Astrocyte (in vitro differentiated cells and primary cell): ENCODE measurements at regions not wholly inside any gene's neighbourhood (a gene's known extent, or its start where the extent isn't known, plus 50 kb on each side); places are given as distances from the start of the nearest gene placed in this dataset.

Experiments
- DNase-seq: peaks from one replicate; pipeline ENCODE4 v3.0.0-alpha.2; 2010; ENCODE audit warnings: low read depth
- FAIRE-seq: peaks from 2 replicates; lab custom pipeline; 2011; peaks lifted over from hg19 to GRCh38; lab: Jason Lieb, UNC
- H2AFZ ChIP-seq: 2 replicates; pipeline ENCODE4 v1.6.0; 2012; ENCODE audit warnings: low read depth, low read length, inconsistent platforms
- H3K27ac ChIP-seq: 2 replicates; pipeline ENCODE4 v1.5.1; 2011; ENCODE audit warnings: low read depth, low read length, inconsistent platforms
- H3K27me3 ChIP-seq: 2 replicates; pipeline ENCODE4 v1.6.0; 2011; ENCODE audit warnings: low read length, inconsistent platforms; ENCODE audit not compliant: insufficient read depth
- H3K36me3 ChIP-seq: 2 replicates; pipeline ENCODE4 v1.5.1; 2011; ENCODE audit warnings: low read length, inconsistent platforms; ENCODE audit not compliant: insufficient read depth
- H3K4me1 ChIP-seq: 2 replicates; pipeline ENCODE4 v1.5.1; 2011; ENCODE audit warnings: low read length, inconsistent platforms; ENCODE audit not compliant: insufficient read depth
- H3K4me2 ChIP-seq: 2 replicates; pipeline ENCODE4 v1.6.0; 2012; ENCODE audit warnings: low read length, inconsistent platforms
- H3K4me3 ChIP-seq: 2 replicates; pipeline ENCODE4 v1.5.1; 2011; ENCODE audit warnings: low read depth, mild to moderate bottlenecking, low read length, inconsistent platforms; ENCODE audit not compliant: insufficient read depth
- H3K79me2 ChIP-seq: 2 replicates; pipeline ENCODE4 v1.6.0; 2012; ENCODE audit warnings: mild to moderate bottlenecking, low read length, inconsistent platforms; ENCODE audit not compliant: insufficient read depth
- H3K9ac ChIP-seq: 2 replicates; pipeline ENCODE4 v1.6.0; 2012; ENCODE audit warnings: mild to moderate bottlenecking, low read length, inconsistent platforms
- H3K9me3 ChIP-seq: 2 replicates; pipeline ENCODE4 v1.5.1; 2012; ENCODE audit warnings: low read depth, mild to moderate bottlenecking, low read length, inconsistent platforms; ENCODE audit not compliant: insufficient read depth
- H4K20me1 ChIP-seq: 2 replicates; pipeline ENCODE4 v1.6.0; 2012; ENCODE audit warnings: low read length, inconsistent platforms; ENCODE audit not compliant: insufficient read depth
- H3K27ac Mint-ChIP-seq: one replicate; pipeline ENCODE4 v1.8.0; 2021; ENCODE audit warnings: mild to moderate bottlenecking, mixed read lengths; ENCODE audit not compliant: unreplicated experiment
- H3K27me3 Mint-ChIP-seq: one replicate; pipeline ENCODE4 v1.8.0; 2021; ENCODE audit warnings: low read depth, mixed read lengths; ENCODE audit not compliant: unreplicated experiment
- H3K36me3 Mint-ChIP-seq: one replicate; pipeline ENCODE4 v1.8.0; 2021; ENCODE audit warnings: low read depth, mixed read lengths; ENCODE audit not compliant: unreplicated experiment
- H3K4me1 Mint-ChIP-seq: one replicate; pipeline ENCODE4 v1.8.0; 2021; ENCODE audit warnings: low read depth, mixed read lengths; ENCODE audit not compliant: unreplicated experiment
- H3K4me3 Mint-ChIP-seq: one replicate; pipeline ENCODE4 v1.8.0; 2021; ENCODE audit warnings: mild to moderate bottlenecking, moderate library complexity, mixed read lengths; ENCODE audit not compliant: unreplicated experiment
- H3K9me3 Mint-ChIP-seq: one replicate; pipeline ENCODE4 v1.8.0; 2021; ENCODE audit warnings: mild to moderate bottlenecking, mixed read lengths; ENCODE audit not compliant: unreplicated experiment
- EZH2 ChIP-seq: IDR thresholded peaks from 2 replicates; pipeline ENCODE4 v1.6.1; 2012; ENCODE audit warnings: mild to moderate bottlenecking, low read length, inconsistent platforms; ENCODE audit not compliant: insufficient read depth
- TF ChIP-seq, protein P1 (sequence below): IDR thresholded peaks from 2 replicates; pipeline ENCODE4 v1.5.1; 2011; ENCODE audit warnings: low read depth, mild to moderate bottlenecking, inconsistent platforms, low read length, moderate library complexity; ENCODE audit not compliant: insufficient read depth

DNA sequence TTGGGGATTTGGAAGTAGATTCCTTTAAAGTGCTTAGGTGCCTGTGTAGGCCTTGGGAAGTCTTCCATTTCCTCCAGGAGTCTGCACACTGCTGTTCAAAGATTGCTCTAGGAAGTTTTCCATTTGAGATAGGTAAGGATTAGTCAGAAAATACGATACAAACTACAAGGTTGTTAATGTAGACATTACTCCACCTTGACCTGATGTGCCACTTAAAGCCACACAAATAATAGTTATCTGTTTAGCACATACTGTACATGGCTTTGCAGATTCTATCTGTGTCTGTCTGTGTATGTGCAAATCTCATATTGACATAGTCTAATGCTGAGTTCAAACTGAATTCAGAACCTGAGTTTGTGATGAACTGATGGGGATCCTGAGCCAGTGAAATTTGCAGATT lies 118.4 kb downstream of the RHOU start:
- no peak overlapping the region for H3K9ac ChIP-seq
- no peak for DNase-seq
- H3K9me3 ChIP-seq: peaks cover 5% of the 10 kb centered on the region
- no peaks in the 10 kb centered on the region for H3K4me1 ChIP-seq
- peak; percentile 52 for FAIRE-seq
- Mint-ChIP-seq H3K27me3 (no peaks in the 10 kb centered on the region), H3K4me3 (no peak overlapping the region), H3K9me3 (peaks cover 10% of the 10 kb centered on the region), H3K27ac (no peak overlapping the region), H3K36me3 (peaks cover 1% of the 10 kb centered on the region), H3K4me1 (peaks cover 1% of the 10 kb centered on the region)
- no peaks in the 10 kb centered on the region for H3K36me3 ChIP-seq
- TF ChIP-seq, protein P1, sequence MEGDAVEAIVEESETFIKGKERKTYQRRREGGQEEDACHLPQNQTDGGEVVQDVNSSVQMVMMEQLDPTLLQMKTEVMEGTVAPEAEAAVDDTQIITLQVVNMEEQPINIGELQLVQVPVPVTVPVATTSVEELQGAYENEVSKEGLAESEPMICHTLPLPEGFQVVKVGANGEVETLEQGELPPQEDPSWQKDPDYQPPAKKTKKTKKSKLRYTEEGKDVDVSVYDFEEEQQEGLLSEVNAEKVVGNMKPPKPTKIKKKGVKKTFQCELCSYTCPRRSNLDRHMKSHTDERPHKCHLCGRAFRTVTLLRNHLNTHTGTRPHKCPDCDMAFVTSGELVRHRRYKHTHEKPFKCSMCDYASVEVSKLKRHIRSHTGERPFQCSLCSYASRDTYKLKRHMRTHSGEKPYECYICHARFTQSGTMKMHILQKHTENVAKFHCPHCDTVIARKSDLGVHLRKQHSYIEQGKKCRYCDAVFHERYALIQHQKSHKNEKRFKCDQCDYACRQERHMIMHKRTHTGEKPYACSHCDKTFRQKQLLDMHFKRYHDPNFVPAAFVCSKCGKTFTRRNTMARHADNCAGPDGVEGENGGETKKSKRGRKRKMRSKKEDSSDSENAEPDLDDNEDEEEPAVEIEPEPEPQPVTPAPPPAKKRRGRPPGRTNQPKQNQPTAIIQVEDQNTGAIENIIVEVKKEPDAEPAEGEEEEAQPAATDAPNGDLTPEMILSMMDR: no peak
- no peak for TF ChIP-seq EZH2
- H3K4me3 ChIP-seq: no peak overlapping the region
- no peaks in the 10 kb centered on the region for H3K27me3 ChIP-seq
- H4K20me1 ChIP-seq: no peaks in the 10 kb centered on the region
- no peak overlapping the region for H3K27ac ChIP-seq
- no peaks in the 10 kb centered on the region for H3K79me2 ChIP-seq
- no peak overlapping the region for H3K4me2 ChIP-seq
- H2AFZ ChIP-seq: no peak overlapping the region

DNA sequence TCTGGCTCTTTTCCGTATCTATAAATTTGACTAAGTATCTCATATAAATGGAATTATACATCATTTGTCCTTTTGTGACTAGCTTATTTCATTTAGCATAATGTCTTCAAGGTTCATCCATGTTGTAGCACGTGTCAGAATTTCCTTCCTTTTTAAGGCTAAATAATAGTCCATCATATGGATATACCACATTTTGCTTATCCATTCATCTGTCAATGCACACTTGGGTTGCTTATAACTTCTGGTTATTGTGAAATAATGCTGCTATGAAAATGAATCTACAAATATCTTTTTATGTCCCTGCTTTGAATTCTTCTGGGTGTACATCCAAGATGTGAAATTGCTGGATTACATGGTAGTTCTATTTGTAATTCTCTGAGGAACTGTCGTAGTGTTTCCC lies 119.6 kb downstream of the RHOU start:
- Histone ChIP-seq H4K20me1 (no peaks in the 10 kb centered on the region), H3K27me3 (no peaks in the 10 kb centered on the region), H2AFZ (no peak overlapping the region), H3K4me2 (no peak overlapping the region), H3K27ac (no peak overlapping the region), H3K9ac (no peak overlapping the region), H3K4me1 (no peaks in the 10 kb centered on the region), H3K36me3 (no peaks in the 10 kb centered on the region), H3K9me3 (peaks cover 5% of the 10 kb centered on the region), H3K4me3 (no peak overlapping the region), H3K79me2 (no peaks in the 10 kb centered on the region)
- Mint-ChIP-seq H3K9me3 (peaks cover 10% of the 10 kb centered on the region), H3K27ac (no peak overlapping the region), H3K4me1 (peaks cover 1% of the 10 kb centered on the region), H3K27me3 (no peaks in the 10 kb centered on the region), H3K4me3 (no peak overlapping the region), H3K36me3 (peaks cover 1% of the 10 kb centered on the region)
- TF ChIP-seq EZH2: no peak
- TF ChIP-seq, protein P1: no peak
- no peak for FAIRE-seq
- no peak for DNase-seq

DNA sequence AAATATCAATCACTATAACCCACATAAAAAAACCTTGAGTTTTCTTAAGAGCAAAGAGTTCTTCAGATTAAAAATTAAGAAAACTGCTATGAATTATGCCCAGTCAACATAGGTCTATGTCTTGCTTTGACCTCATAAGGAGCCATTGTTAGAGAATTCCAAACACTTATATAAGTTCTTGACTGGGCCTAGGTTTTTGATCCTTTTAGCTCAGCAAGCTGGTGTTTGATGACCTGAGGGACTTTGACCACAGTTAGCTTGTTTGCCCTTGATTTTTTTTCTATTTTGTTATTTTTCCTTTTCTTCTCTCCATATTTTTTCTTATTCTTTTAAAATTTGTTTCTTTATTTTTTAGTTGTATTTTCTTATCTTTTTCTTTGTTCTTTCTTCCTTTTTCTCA lies 122.3 kb downstream of the RHOU start:
- Mint-ChIP-seq H3K27me3 (no peaks in the 10 kb centered on the region), H3K36me3 (no peaks in the 10 kb centered on the region), H3K4me1 (peaks cover 17% of the 10 kb centered on the region), H3K27ac (no peak overlapping the region), H3K4me3 (no peak overlapping the region), H3K9me3 (peaks cover under 1% of the 10 kb centered on the region)
- Histone ChIP-seq H3K27ac (no peak overlapping the region), H3K9ac (no peak overlapping the region), H3K4me1 (peaks cover 15% of the 10 kb centered on the region), H3K27me3 (peaks cover 7% of the 10 kb centered on the region), H3K9me3 (no peaks in the 10 kb centered on the region), H2AFZ (no peak overlapping the region), H4K20me1 (peaks cover 5% of the 10 kb centered on the region), H3K36me3 (no peaks in the 10 kb centered on the region), H3K4me2 (no peak overlapping the region), H3K4me3 (no peak overlapping the region), H3K79me2 (no peaks in the 10 kb centered on the region)
- DNase-seq (no peak), FAIRE-seq (no peak)
- TF ChIP-seq, protein P1: no peak
- TF ChIP-seq EZH2: no peak
